Uterus (tissue), 3 donors: ENCODE measurements at regions not wholly inside any gene's neighbourhood (a gene's known extent, or its start where the extent isn't known, plus 50 kb on each side); places are given as distances from the start of the nearest gene placed in this dataset.
A peak's percentile ranks its signal among the peaks of the same experiment; 100 is the strongest.

Experiments used
- DNase-seq, 2 donors: peaks; one replicate each; pipeline ENCODE4 v3.0.0-alpha.2; 2019 to 2020
- H3K27ac ChIP-seq, 2 donors: fragments of 200-600 bp; sonication (generic); 1 replicate in 1 of 2; 2 replicates in 1 of 2; pipeline ENCODE4 v1.5.1; 2016 to 2018
- H3K27me3 ChIP-seq, 2 donors: fragments of 200-600 bp; sonication (generic); one replicate each; pipeline ENCODE4 v1.5.1; 2018 to 2019; ENCODE audit warnings: control low read depth in 1 of 2
- H3K36me3 ChIP-seq, 2 donors: fragments of 200-600 bp; sonication (generic); one replicate each; pipeline ENCODE4 v1.5.1; 2019; ENCODE audit warnings: control low read depth in 1 of 2
- H3K4me1 ChIP-seq, 2 donors: fragments of 200-600 bp; sonication (generic); one replicate each; pipeline ENCODE4 v1.5.1; 2018 to 2019; ENCODE audit warnings: control low read depth in 1 of 2
- H3K4me3 ChIP-seq, 2 donors: fragments of 200-600 bp; sonication (generic); 1 replicate in 1 of 2; 2 replicates in 1 of 2; pipeline ENCODE4 v1.5.1; 2018 to 2019; ENCODE audit warnings: mild to moderate bottlenecking in 1 of 2
- H3K9me3 ChIP-seq, 2 donors: fragments of 200-600 bp; sonication (generic); one replicate each; pipeline ENCODE4 v1.5.1; 2019; ENCODE audit warnings: control low read depth in 1 of 2
- POLR2A ChIP-seq, 2 donors: fragments of 450-650 bp; IDR thresholded peaks; one replicate each; pipeline ENCODE4 v1.6.1; 2016; ENCODE audit warnings: antibody characterized with exemption in 2 of 2, mild to moderate bottlenecking in 1 of 2, moderate library complexity in 1 of 2
- intact Hi-C: fragments of 100-400 bp; cut with DNase I; formaldehyde crosslinking; loops from one replicate; pipeline ENCODE4 v1.15.1; 2023; ENCODE audit warnings: low total_unique reads
- TF ChIP-seq, protein P1 (sequence below), 4 experiments: fragments of 200-600 bp in 2 of 4; fragments of 450-650 bp in 2 of 4; sonication (generic) in 2 of 4; IDR thresholded peaks; one replicate each; pipeline ENCODE4 v1.5.1; 2016 to 2019; ENCODE audit warnings: antibody characterized with exemption in 4 of 4, mild to moderate bottlenecking in 2 of 4, moderate library complexity in 1 of 4
- donor health status: DM: yes; HTN: yes; CAD: no.

DNA sequence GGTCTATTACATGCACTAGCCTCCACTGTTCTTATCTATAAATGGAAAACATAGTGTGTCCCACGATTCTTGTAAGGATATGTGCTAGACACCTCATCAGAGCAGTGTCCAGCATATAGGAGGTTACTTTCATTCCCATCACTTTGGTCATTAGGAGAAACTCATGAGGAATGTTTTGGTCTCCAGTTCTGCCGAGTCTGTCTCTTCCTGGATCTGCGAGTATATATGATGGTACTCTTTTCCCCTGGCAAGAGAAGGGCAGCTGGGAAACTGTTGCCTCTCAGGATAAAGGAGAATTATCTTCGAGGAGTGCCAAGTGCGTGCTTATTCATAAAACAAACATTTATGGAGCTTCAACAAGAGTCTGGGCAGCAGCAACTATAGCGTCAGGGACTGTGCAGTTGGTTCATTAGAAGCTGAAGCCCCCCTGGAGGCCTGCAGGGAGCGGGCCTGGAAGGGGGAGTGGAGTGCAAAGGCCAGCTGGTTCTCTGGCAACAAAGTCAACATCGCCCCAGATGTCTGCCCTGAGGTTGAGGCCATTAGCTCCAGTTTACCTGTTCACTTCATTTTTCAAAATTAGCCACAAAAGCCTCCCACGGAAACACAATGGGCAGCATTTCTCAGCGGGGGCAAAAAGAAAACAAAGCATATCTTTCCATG is 811.9 kb downstream of the MAFB start:
- Histone ChIP-seq H3K27me3 (no peaks in the 10 kb centered on the region), H3K9me3 (no peaks in the 10 kb centered on the region), H3K4me3 (no peak overlapping the region), H3K36me3 (no peaks in the 10 kb centered on the region), H3K27ac (no peak overlapping the region), H3K4me1 (no peaks in the 10 kb centered on the region)
- TF ChIP-seq POLR2A (IDR thresholded peaks at IDR 0.05): no peak
- TF ChIP-seq, protein P1, sequence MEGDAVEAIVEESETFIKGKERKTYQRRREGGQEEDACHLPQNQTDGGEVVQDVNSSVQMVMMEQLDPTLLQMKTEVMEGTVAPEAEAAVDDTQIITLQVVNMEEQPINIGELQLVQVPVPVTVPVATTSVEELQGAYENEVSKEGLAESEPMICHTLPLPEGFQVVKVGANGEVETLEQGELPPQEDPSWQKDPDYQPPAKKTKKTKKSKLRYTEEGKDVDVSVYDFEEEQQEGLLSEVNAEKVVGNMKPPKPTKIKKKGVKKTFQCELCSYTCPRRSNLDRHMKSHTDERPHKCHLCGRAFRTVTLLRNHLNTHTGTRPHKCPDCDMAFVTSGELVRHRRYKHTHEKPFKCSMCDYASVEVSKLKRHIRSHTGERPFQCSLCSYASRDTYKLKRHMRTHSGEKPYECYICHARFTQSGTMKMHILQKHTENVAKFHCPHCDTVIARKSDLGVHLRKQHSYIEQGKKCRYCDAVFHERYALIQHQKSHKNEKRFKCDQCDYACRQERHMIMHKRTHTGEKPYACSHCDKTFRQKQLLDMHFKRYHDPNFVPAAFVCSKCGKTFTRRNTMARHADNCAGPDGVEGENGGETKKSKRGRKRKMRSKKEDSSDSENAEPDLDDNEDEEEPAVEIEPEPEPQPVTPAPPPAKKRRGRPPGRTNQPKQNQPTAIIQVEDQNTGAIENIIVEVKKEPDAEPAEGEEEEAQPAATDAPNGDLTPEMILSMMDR (IDR thresholded peaks at IDR 0.05): no peak
- no peak for DNase-seq
- intact Hi-C loops: no loop called here

DNA sequence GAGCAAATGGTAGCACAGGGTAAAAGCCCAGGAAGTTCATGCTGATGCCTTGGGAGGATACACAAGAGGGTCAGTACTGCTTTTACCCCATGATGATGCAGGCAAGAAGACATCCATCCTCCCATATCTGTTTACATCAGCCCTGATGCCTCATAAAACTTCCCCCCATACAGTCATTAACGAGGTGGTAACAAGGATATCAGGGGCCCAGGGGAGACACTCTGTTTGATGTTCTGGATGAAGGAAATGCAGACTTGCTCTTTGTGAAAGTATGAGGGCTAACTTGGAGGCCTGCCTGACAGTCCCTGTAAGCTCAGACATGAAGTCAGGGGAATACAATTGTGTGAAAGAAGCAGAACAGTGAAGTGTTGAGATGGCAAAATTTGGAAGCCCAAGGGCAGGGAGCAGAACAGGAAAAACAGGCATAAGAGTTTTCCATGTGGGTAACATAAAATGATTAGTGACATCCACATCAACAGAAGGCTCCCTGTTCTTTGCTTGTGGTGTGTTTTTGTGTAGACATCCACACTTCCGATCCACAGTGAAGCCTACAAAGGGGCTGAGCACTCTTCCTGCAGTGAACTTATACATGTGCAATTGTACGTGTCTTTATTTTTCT is 813.4 kb downstream of the MAFB start:
- no peaks in the 10 kb centered on the region for H3K4me1 ChIP-seq
- no peak overlapping the region for H3K4me3 ChIP-seq
- H3K9me3 ChIP-seq: no peaks in the 10 kb centered on the region
- no peak for TF ChIP-seq POLR2A (IDR thresholded peaks at IDR 0.05)
- TF ChIP-seq, protein P1 (IDR thresholded peaks at IDR 0.05): no peak
- no peaks in the 10 kb centered on the region for H3K27me3 ChIP-seq
- no peaks in the 10 kb centered on the region for H3K36me3 ChIP-seq
- no peak overlapping the region for H3K27ac ChIP-seq
- DNase-seq: no peak
- intact Hi-C loops: no loop called here

DNA sequence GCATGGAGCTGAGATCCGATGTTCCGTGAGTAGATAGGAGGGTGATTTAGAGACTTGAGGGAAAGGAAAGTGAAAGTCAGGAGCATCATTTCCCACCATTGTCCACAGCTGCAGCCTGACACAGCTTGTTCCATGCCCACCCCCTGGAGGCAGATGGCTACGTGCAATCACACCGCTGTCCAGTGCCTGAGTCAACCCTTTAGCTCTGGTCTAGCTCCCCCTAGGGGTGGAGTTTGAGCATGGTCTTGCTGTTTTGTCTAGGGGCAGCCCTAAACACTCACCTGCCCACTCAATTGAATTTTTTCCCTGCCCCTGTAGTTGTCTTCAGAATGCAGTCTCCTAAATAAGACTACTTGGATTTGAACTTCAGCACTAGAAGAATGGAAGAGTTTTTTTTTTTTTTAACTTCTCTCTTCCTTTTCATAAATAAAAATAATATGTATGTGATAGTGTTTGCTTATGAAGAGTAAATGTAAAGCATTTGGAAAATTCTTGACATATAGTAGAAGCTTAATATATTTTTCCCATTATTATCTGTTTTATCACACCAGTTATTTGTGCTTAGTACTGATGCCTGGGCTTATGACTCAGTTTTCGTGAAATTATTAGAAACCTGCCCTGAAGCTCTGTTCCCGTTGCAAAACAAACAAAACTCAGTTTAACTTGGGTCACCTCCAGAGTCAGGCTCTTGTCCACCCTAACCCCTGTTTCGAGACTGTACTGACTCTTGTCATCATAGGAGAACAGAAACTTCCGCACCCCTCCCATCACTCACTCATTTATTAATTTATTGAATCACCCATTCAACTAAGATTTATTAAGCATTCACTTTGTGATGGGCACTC is 814.8 kb downstream of the MAFB start:
- no peak for TF ChIP-seq POLR2A (IDR thresholded peaks at IDR 0.05)
- TF ChIP-seq, protein P1 (IDR thresholded peaks at IDR 0.05): peak; percentile 51 to 74 (median 57)
- Histone ChIP-seq H3K4me1 (no peaks in the 10 kb centered on the region), H3K9me3 (no peaks in the 10 kb centered on the region), H3K27me3 (no peaks in the 10 kb centered on the region), H3K27ac (no peak overlapping the region), H3K4me3 (no peak overlapping the region), H3K36me3 (no peaks in the 10 kb centered on the region)
- peak; percentile 53 to 68 for DNase-seq
- intact Hi-C loops: no loop called here

DNA sequence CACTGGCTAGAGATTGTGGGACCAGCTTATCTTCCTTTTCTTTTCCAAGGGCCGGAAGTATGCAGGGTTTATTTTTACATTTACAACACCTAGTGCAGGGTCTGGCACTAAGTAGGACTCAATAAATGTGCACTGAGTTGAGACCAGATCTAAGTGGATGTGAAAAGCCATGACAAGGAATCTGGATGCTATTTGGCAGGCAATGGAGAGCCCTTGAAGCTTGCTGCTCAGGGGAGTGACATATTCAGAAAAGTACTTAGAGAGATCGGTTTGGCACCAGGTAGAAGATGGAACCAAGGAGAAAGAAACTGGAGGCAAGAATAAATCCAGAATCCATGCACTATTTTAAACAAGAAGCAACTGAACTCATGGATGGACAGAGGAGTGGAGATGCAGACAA is 815.8 kb downstream of the MAFB start:
- Histone ChIP-seq H3K4me1 (no peaks in the 10 kb centered on the region), H3K9me3 (no peaks in the 10 kb centered on the region), H3K36me3 (no peaks in the 10 kb centered on the region), H3K27ac (no peak overlapping the region), H3K27me3 (no peaks in the 10 kb centered on the region), H3K4me3 (no peak overlapping the region)
- intact Hi-C loops: no loop called here
- no peak for TF ChIP-seq POLR2A (IDR thresholded peaks at IDR 0.05)
- TF ChIP-seq, protein P1 (IDR thresholded peaks at IDR 0.05): no peak
- DNase-seq: no peak

DNA sequence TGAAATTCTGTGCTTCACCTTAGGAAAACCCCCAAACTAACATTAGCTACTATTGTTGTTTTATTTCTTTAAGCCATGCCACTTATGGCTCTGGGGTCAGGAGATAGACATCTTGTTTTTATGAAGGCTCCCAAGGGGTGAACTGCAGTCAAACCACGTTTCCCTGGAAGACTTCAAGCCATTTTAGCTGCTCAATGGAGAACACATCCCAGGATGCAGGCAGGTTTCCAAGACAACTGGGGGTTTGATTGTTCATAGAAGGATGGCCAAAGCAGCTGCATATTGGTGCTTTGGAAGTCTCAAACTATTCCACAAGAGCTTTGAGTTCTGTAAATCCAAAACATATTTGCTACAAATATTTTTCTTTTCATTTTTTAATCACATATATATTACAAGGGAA is 818.0 kb downstream of the MAFB start:
- no peaks in the 10 kb centered on the region for H3K4me1 ChIP-seq
- H3K36me3 ChIP-seq: no peaks in the 10 kb centered on the region
- no peak for DNase-seq
- H3K27me3 ChIP-seq: no peaks in the 10 kb centered on the region
- no peak for TF ChIP-seq POLR2A (IDR thresholded peaks at IDR 0.05)
- TF ChIP-seq, protein P1 (IDR thresholded peaks at IDR 0.05): no peak
- no peak overlapping the region for H3K4me3 ChIP-seq
- intact Hi-C loops: no loop called here
- no peaks in the 10 kb centered on the region for H3K9me3 ChIP-seq
- H3K27ac ChIP-seq: no peak overlapping the region
